Activated CD8-positive, alpha-beta memory T cell treated with anti-CD3 and anti-CD28 coated beads, Interleukin-2, amount 50 U/mL, for 48 hours (primary cell): ENCODE measurements at regions not wholly inside any gene's neighbourhood (a gene's known extent, or its start where the extent isn't known, plus 50 kb on each side); places are given as distances from the start of the nearest gene placed in this dataset.
"Not testable (repeated sequence)": the region's sequence is repeated elsewhere in the genome, so short reads cannot be mapped to it uniquely, and the experiment has no call there.

Experiments used
- DNase-seq: peaks from one replicate; pipeline ENCODE4 v3.0.0-alpha.2; 2020

GRCh38 chr2:133624551-133624950, 56.3 kb upstream of the NCKAP5 start:
- no peak for DNase-seq

GRCh38 chr2:133627741-133628140, 59.5 kb upstream of the NCKAP5 start:
- no peak for DNase-seq

- DNase-seq, result no peak
These were observed 65.0 kb upstream of the NCKAP5 start for GRCh38 chr2:133633309-133633708.

GRCh38 chr2:133633881-133634409, 65.7 kb upstream of the NCKAP5 start:
- DNase-seq, result no peak

GRCh38 chr2:133635131-133635530, 66.9 kb upstream of the NCKAP5 start:
- no peak for DNase-seq

GRCh38 chr2:133636287-133636686, 68.0 kb upstream of the NCKAP5 start:
- DNase-seq, result no peak

- no peak for DNase-seq
These were observed 71.8 kb upstream of the NCKAP5 start for GRCh38 chr2:133640103-133640502.

- no peak for DNase-seq
These were observed 73.2 kb upstream of the NCKAP5 start for GRCh38 chr2:133641497-133641896.

- DNase-seq, result no peak
These were observed 73.9 kb upstream of the NCKAP5 start for GRCh38 chr2:133641942-133642725.

- DNase-seq, result no peak
These were observed 74.5 kb upstream of the NCKAP5 start for GRCh38 chr2:133642791-133643191.

- no peak for DNase-seq
These were observed 75.6 kb upstream of the NCKAP5 start for GRCh38 chr2:133643863-133644262.

- no peak for DNase-seq
These were observed 76.6 kb upstream of the NCKAP5 start for GRCh38 chr2:133644846-133645245.

- DNase-seq, result not testable (repeated sequence)
These were observed 79.1 kb upstream of the NCKAP5 start for GRCh38 chr2:133647386-133647785.

GRCh38 chr2:133651861-133652260, 83.6 kb upstream of the NCKAP5 start:
- no peak for DNase-seq

- no peak for DNase-seq
These were observed 84.1 kb upstream of the NCKAP5 start for GRCh38 chr2:133652398-133652797.

- DNase-seq, result no peak
These were observed 84.8 kb upstream of the NCKAP5 start for GRCh38 chr2:133653056-133653455.

- no peak for DNase-seq
These were observed 86.7 kb upstream of the NCKAP5 start for GRCh38 chr2:133654949-133655348.

- DNase-seq, result no peak
These were observed 87.3 kb upstream of the NCKAP5 start for GRCh38 chr2:133655610-133656009.

GRCh38 chr2:133657591-133657990, 89.3 kb upstream of the NCKAP5 start:
- DNase-seq, result no peak

GRCh38 chr2:133658020-133658903, 90.0 kb upstream of the NCKAP5 start:
- no peak for DNase-seq

GRCh38 chr2:133660510-133660909, 92.2 kb upstream of the NCKAP5 start:
- no peak for DNase-seq

- DNase-seq, result no peak
These were observed 93.1 kb upstream of the NCKAP5 start for GRCh38 chr2:133661392-133661791.

GRCh38 chr2:133666621-133667020, 98.4 kb upstream of the NCKAP5 start:
- DNase-seq, result no peak

GRCh38 chr2:133667085-133667484, 98.8 kb upstream of the NCKAP5 start:
- no peak for DNase-seq
